ENCODE measurements at regions not wholly inside any gene's neighbourhood (a gene's known extent, or its start where the extent isn't known, plus 50 kb on each side); places are given as distances from the start of the nearest gene placed in this dataset.

- Histone ChIP-seq H3K9ac (ENCODE audit: low read length) (no peak overlapping the region), H3K79me2 (ENCODE audit: low read length) (no peaks in the 10 kb centered on the region), H3K9me2 (replicated peaks; ENCODE audit: insufficient read depth, low read length) (no peaks in the 10 kb centered on the region), H3K36me3 (replicated peaks; ENCODE audit: insufficient read depth, low read length) (no peaks in the 10 kb centered on the region), H3F3A (ENCODE audit: insufficient read depth, low read length) (no peaks in the 10 kb centered on the region), H3K4me3 (ENCODE audit: low read length) (no peak overlapping the region), H3K4me2 (ENCODE audit: low read depth, low read length) (no peak overlapping the region), H3K27ac (ENCODE audit: low read length) (no peak overlapping the region), H3K4me1 (ENCODE audit: low read length) (no peaks in the 10 kb centered on the region), H4K20me1 (ENCODE audit: insufficient read depth, low read length) (no peaks in the 10 kb centered on the region), H3K27me3 (replicated peaks; ENCODE audit: insufficient read depth, low read length) (no peaks in the 10 kb centered on the region), H2AFZ (ENCODE audit: low read length) (no peak overlapping the region), H3K9me3 (replicated peaks; ENCODE audit: insufficient read depth, low read length) (no peaks in the 10 kb centered on the region)
- no peak for DNase-seq
- TF ChIP-seq CTCF (IDR thresholded peaks at IDR 0.05; ENCODE audit: low read length) (no peak), EZH2phosphoT487 (IDR thresholded peaks at IDR 0.05; ENCODE audit: low read length) (no peak), EZH2 (optimal IDR thresholded peaks at IDR 0.05; ENCODE audit: low read depth, low read length) (no peak)
Observed at GRCh38 chr16:61480250-61480649, 556.0 kb downstream of the CDH8 start.

- Histone ChIP-seq H3K27ac (ENCODE audit: low read length) (no peak overlapping the region), H3K79me2 (ENCODE audit: low read length) (no peaks in the 10 kb centered on the region), H3K9me2 (replicated peaks; ENCODE audit: insufficient read depth, low read length) (no peaks in the 10 kb centered on the region), H3K4me3 (ENCODE audit: low read length) (no peak overlapping the region), H3K4me2 (ENCODE audit: low read depth, low read length) (no peak overlapping the region), H3K9me3 (replicated peaks; ENCODE audit: insufficient read depth, low read length) (no peaks in the 10 kb centered on the region), H3K36me3 (replicated peaks; ENCODE audit: insufficient read depth, low read length) (no peaks in the 10 kb centered on the region), H3K27me3 (replicated peaks; ENCODE audit: insufficient read depth, low read length) (no peaks in the 10 kb centered on the region), H3F3A (ENCODE audit: insufficient read depth, low read length) (no peaks in the 10 kb centered on the region), H2AFZ (ENCODE audit: low read length) (no peak overlapping the region), H3K9ac (ENCODE audit: low read length) (no peak overlapping the region), H3K4me1 (ENCODE audit: low read length) (no peaks in the 10 kb centered on the region), H4K20me1 (ENCODE audit: insufficient read depth, low read length) (no peaks in the 10 kb centered on the region)
- TF ChIP-seq CTCF (IDR thresholded peaks at IDR 0.05; ENCODE audit: low read length) (no peak), EZH2phosphoT487 (IDR thresholded peaks at IDR 0.05; ENCODE audit: low read length) (no peak), EZH2 (optimal IDR thresholded peaks at IDR 0.05; ENCODE audit: low read depth, low read length) (no peak)
- DNase-seq, result no peak
Observed at GRCh38 chr16:61471737-61472136, 564.5 kb downstream of the CDH8 start.

GRCh38 chr16:61471023-61471422 is 565.2 kb downstream of the CDH8 start:
- H3K4me1 ChIP-seq (ENCODE audit: low read length), result no peaks in the 10 kb centered on the region
- H3K9me3 ChIP-seq (replicated peaks; ENCODE audit: insufficient read depth, low read length), result no peaks in the 10 kb centered on the region
- H3K4me3 ChIP-seq (ENCODE audit: low read length), result no peak overlapping the region
- no peak overlapping the region for H3K27ac ChIP-seq (ENCODE audit: low read length)
- no peaks in the 10 kb centered on the region for H3K9me2 ChIP-seq (replicated peaks; ENCODE audit: insufficient read depth, low read length)
- H3F3A ChIP-seq (ENCODE audit: insufficient read depth, low read length), result no peaks in the 10 kb centered on the region
- H3K36me3 ChIP-seq (replicated peaks; ENCODE audit: insufficient read depth, low read length), result no peaks in the 10 kb centered on the region
- H4K20me1 ChIP-seq (ENCODE audit: insufficient read depth, low read length), result no peaks in the 10 kb centered on the region
- H3K27me3 ChIP-seq (replicated peaks; ENCODE audit: insufficient read depth, low read length), result no peaks in the 10 kb centered on the region
- H2AFZ ChIP-seq (ENCODE audit: low read length), result no peak overlapping the region
- DNase-seq, result no peak
- H3K79me2 ChIP-seq (ENCODE audit: low read length), result no peaks in the 10 kb centered on the region
- H3K9ac ChIP-seq (ENCODE audit: low read length), result no peak overlapping the region
- no peak for TF ChIP-seq EZH2phosphoT487 (IDR thresholded peaks at IDR 0.05; ENCODE audit: low read length)
- TF ChIP-seq EZH2 (optimal IDR thresholded peaks at IDR 0.05; ENCODE audit: low read depth, low read length), result no peak
- no peak for TF ChIP-seq CTCF (IDR thresholded peaks at IDR 0.05; ENCODE audit: low read length)
- no peak overlapping the region for H3K4me2 ChIP-seq (ENCODE audit: low read depth, low read length)
